ENCODE measurements at regions not wholly inside any gene's neighbourhood (a gene's known extent, or its start where the extent isn't known, plus 50 kb on each side); places are given as distances from the start of the nearest gene placed in this dataset.

GRCh38 chr21:16496609-16497008 lies 766.8 kb downstream of the USP25 start:
- TF ChIP-seq POLR2A (IDR thresholded peaks at IDR 0.05) (no peak), CTCF (IDR thresholded peaks at IDR 0.05) (no peak), POLR2AphosphoS5 (IDR thresholded peaks at IDR 0.05) (no peak)

Data from prostate gland (tissue), 2 donors.